HepG2 (cell line): ENCODE measurements at regions not wholly inside any gene's neighbourhood (a gene's known extent, or its start where the extent isn't known, plus 50 kb on each side); places are given as distances from the start of the nearest gene placed in this dataset.

Experiments used
- ATAC-seq: fragments of 200-7000 bp; cut with Tn5 transposase; 3 replicates; pipeline ENCODE4 v1.9.1; 2020; ENCODE audit warnings: mild to moderate bottlenecking, moderate library complexity
- BruUV-seq: library from RNA; stranded (reverse); fragments of 400-500 nt; replicated peaks from 2 replicates; lab custom pipeline; 2021; lab: Mats Ljungman, UMichigan
- CTCF ChIA-PET: fragments of 300-600 bp; formaldehyde crosslinking; extraction: SDS; loops from one replicate; lab custom pipeline; 2021; ENCODE audit warnings: low total read pairs, inconsistent platforms, low intra/inter-chr PET ratio; lab: Yijun Ruan, JAX
- POLR2A ChIA-PET: fragments of 350-600 bp; sonication (Branson Sonifier 250); formaldehyde crosslinking; loops from one replicate; lab custom pipeline; 2020; ENCODE audit warnings: antibody characterized with exemption, inconsistent platforms; lab: Yijun Ruan, JAX
- DNase-seq: peaks from one replicate; pipeline ENCODE4 v3.0.0-alpha.2; 2015; ENCODE audit warnings: low spot score
- FAIRE-seq: peaks from 3 replicates; lab custom pipeline; 2011; peaks lifted over from hg19 to GRCh38; lab: Jason Lieb, UNC
- H2AFZ ChIP-seq: one replicate; pipeline ENCODE4 v1.6.1; 2011; ENCODE audit warnings: low read length, inconsistent platforms
- H3K27ac ChIP-seq: fragments of 300-600 bp; 3 replicates; pipeline ENCODE4 v1.8.0; 2011; ENCODE audit warnings: mixed run types, mild to moderate bottlenecking, mixed read lengths, low read length, inconsistent platforms; ENCODE audit not compliant: insufficient read depth; ENCODE audit errors: extremely low read length
- H3K27me3 ChIP-seq, 2 experiments: fragments of 200-600 bp in 1 of 2; 2 replicates in 1 of 2; 3 replicates in 1 of 2; pipeline versions ENCODE4 v1.6.0 to v1.8.0; 2011; ENCODE audit warnings: low read length in 2 of 2, mild to moderate bottlenecking in 2 of 2, moderate library complexity in 2 of 2, inconsistent platforms in 1 of 2; ENCODE audit not compliant: insufficient read depth in 2 of 2, control insufficient read depth in 1 of 2
- H3K36me3 ChIP-seq, 2 experiments: fragments of 200-600 bp in 1 of 2; replicated peaks in 1 of 2; 2 replicates in 1 of 2; 3 replicates in 1 of 2; pipeline versions ENCODE4 v1.5.1 to v1.8.0; 2011; ENCODE audit warnings: low read length in 2 of 2, inconsistent platforms in 1 of 2; ENCODE audit not compliant: insufficient read depth in 2 of 2, control insufficient read depth in 1 of 2
- H3K4me1 ChIP-seq: 2 replicates; pipeline ENCODE4 v1.5.1; 2012; ENCODE audit warnings: low read length, inconsistent platforms; ENCODE audit not compliant: insufficient read depth
- H3K4me2 ChIP-seq: 2 replicates; pipeline ENCODE4 v1.6.0; 2011; ENCODE audit warnings: low read depth, low read length, inconsistent platforms
- H3K4me3 ChIP-seq, 3 experiments: fragments of 200-600 bp in 1 of 3; sonication (generic), shearing (Covaris generic) in 1 of 3; replicated peaks in 1 of 3; 2 replicates each; pipeline ENCODE4 v1.5.1; 2011 to 2016; ENCODE audit warnings: low read length in 3 of 3, inconsistent platforms in 2 of 3, low read depth in 2 of 3, mild to moderate bottlenecking in 2 of 3, control low read depth in 1 of 3, mixed read lengths in 1 of 3; ENCODE audit not compliant: insufficient read depth in 1 of 3
- H3K79me2 ChIP-seq: one replicate; pipeline ENCODE4 v1.6.1; 2011; ENCODE audit warnings: low read length, inconsistent platforms; ENCODE audit not compliant: insufficient read depth
- H3K9ac ChIP-seq: 2 replicates; pipeline ENCODE4 v1.6.0; 2011; ENCODE audit warnings: mild to moderate bottlenecking, low read depth, low read length, inconsistent platforms; ENCODE audit not compliant: insufficient read depth
- H3K9me3 ChIP-seq: 2 replicates; pipeline ENCODE4 v1.5.1; 2012; ENCODE audit warnings: mild to moderate bottlenecking, low read length
- H4K20me1 ChIP-seq: 2 replicates; pipeline ENCODE4 v1.6.0; 2011; ENCODE audit warnings: inconsistent platforms, mild to moderate bottlenecking, low read length, moderate library complexity; ENCODE audit not compliant: insufficient read depth
- CHCHD3 ChIP-seq: sonication (generic); formaldehyde crosslinking; IDR thresholded peaks from 2 replicates; pipeline ENCODE4 v1.8.0; 2022; ENCODE audit warnings: mild to moderate bottlenecking, missing genetic modification reagents, moderate library complexity
- EHMT2 ChIP-seq: fragments of 200-600 bp; sonication (generic); IDR thresholded peaks from 2 replicates; pipeline ENCODE4 v1.7.0; 2017; ENCODE audit warnings: antibody characterized with exemption, low read depth, low read length, borderline replicate concordance
- IRX3 ChIP-seq: sonication (generic); formaldehyde crosslinking; IDR thresholded peaks from 2 replicates; pipeline ENCODE4 v1.8.1; 2023; ENCODE audit warnings: mild to moderate bottlenecking, low read depth, missing genetic modification reagents, borderline replicate concordance
- NBN ChIP-seq: fragments of 450-650 bp; conservative IDR thresholded peaks from 2 replicates; pipeline ENCODE4 v1.6.1; 2017
- PHF21A ChIP-seq: sonication (generic); formaldehyde crosslinking; IDR thresholded peaks from 2 replicates; pipeline ENCODE4 v1.5.0; 2020; ENCODE audit warnings: mild to moderate bottlenecking, missing genetic modification reagents
- RELA ChIP-seq: sonication (generic); formaldehyde crosslinking; IDR thresholded peaks from 2 replicates; pipeline ENCODE4 v1.4.0; 2020; ENCODE audit warnings: missing genetic modification reagents
- TCF12 ChIP-seq, 2 experiments: fragments of 450-650 bp in 1 of 2; sonication (generic) in 1 of 2; formaldehyde crosslinking in 1 of 2; IDR thresholded peaks; 2 replicates each; pipeline versions ENCODE4 v1.6.1 to v1.8.0; 2017 to 2022; ENCODE audit warnings: antibody characterized with exemption in 1 of 2, mild to moderate bottlenecking in 1 of 2, missing genetic modification reagents in 1 of 2, moderate library complexity in 1 of 2
- TRAFD1 ChIP-seq: sonication (generic); formaldehyde crosslinking; IDR thresholded peaks from 2 replicates; pipeline ENCODE4 v1.5.1; 2020; ENCODE audit warnings: missing genetic modification reagents, mild to moderate bottlenecking, borderline replicate concordance
- TRIM24 ChIP-seq: sonication (generic); formaldehyde crosslinking; IDR thresholded peaks from 2 replicates; pipeline ENCODE4 v1.8.0; 2022; ENCODE audit warnings: mild to moderate bottlenecking, missing genetic modification reagents
- ZBTB1 ChIP-seq: sonication (generic); formaldehyde crosslinking; IDR thresholded peaks from 2 replicates; pipeline ENCODE4 v1.4.0; 2020; ENCODE audit warnings: missing genetic modification reagents, borderline replicate concordance
- ZNF501 ChIP-seq: sonication (generic); formaldehyde crosslinking; IDR thresholded peaks from 2 replicates; pipeline ENCODE4 v1.5.1; 2020; ENCODE audit warnings: mild to moderate bottlenecking, moderate library complexity, missing genetic modification reagents
- ZNF552 ChIP-seq: sonication (generic); formaldehyde crosslinking; IDR thresholded peaks from 2 replicates; pipeline ENCODE4 v1.9.0; 2022; ENCODE audit warnings: missing genetic modification reagents, mild to moderate bottlenecking, borderline replicate concordance
- ZNF672 ChIP-seq: sonication (generic); formaldehyde crosslinking; IDR thresholded peaks from 2 replicates; pipeline ENCODE4 v1.8.1; 2022; ENCODE audit warnings: missing genetic modification reagents
- ZNF720 ChIP-seq: sonication (generic); formaldehyde crosslinking; IDR thresholded peaks from 2 replicates; pipeline ENCODE4 v1.4.0; 2020; ENCODE audit warnings: missing genetic modification reagents
- ZNF878 ChIP-seq: sonication (generic); formaldehyde crosslinking; IDR thresholded peaks from 2 replicates; pipeline ENCODE4 v1.8.1; 2023; ENCODE audit warnings: mild to moderate bottlenecking, missing genetic modification reagents, moderate library complexity
- WGBS: methylation state at CpG from one replicate; pipeline ENCODE4 v1.1.6; 2017; ENCODE audit warnings: low lambda C conversion rate; 5-methylcytosine and 5-hydroxymethylcytosine counted together
- in situ Hi-C: cut with HindIII; loops from 2 replicates; pipeline ENCODE4 v1.10.0; 2017; ENCODE audit warnings: low pct_unique_long_range_greater_than_20kb; ENCODE audit not compliant: extremely low pct_ligation_motif_present
- intact Hi-C: fragments of 100-400 bp; cut with micrococcal nuclease; formaldehyde crosslinking; loops from one replicate; pipeline ENCODE4 v1.10.0; 2022; ENCODE audit not compliant: unreplicated experiment

- ATAC-seq, result no peak
- H3K9ac ChIP-seq, result no peak overlapping the region
- H3K9me3 ChIP-seq, result 0 out of 2 replicates have a peak, but pooled peaks cover 7% of the 10 kb centered on the region
- no peak overlapping the region for H3K4me2 ChIP-seq
- no peak overlapping the region for H3K4me3 ChIP-seq
- WGBS, result 43% methylated on average over 2 of the region's 2 CpGs
- in situ Hi-C loops (no loop called here), intact Hi-C loops (no loop called here)
- TF ChIP-seq ZBTB1 (CRISPR knock-in tag), result no peak
- no peak for TF ChIP-seq TRIM24 (CRISPR knock-in tag)
- no peak for TF ChIP-seq ZNF672 (CRISPR knock-in tag)
- no peak for TF ChIP-seq TCF12 (IDR thresholded peaks at IDR 0.05)
- TF ChIP-seq TCF12 (CRISPR knock-in tag; IDR thresholded peaks at IDR 0.05), result no peak
- TF ChIP-seq ZNF720 (CRISPR knock-in tag), result no peak
- TF ChIP-seq IRX3 (CRISPR knock-in tag), result no peak
- no peak for TF ChIP-seq ZNF501
- TF ChIP-seq ZNF552 (CRISPR knock-in tag), result no peak
- no peak for TF ChIP-seq CHCHD3
- TF ChIP-seq ZNF878 (CRISPR knock-in tag), result no peak
- TF ChIP-seq PHF21A (CRISPR knock-in tag), result no peak
- no peak for TF ChIP-seq TRAFD1 (CRISPR knock-in tag)
- no peak for TF ChIP-seq NBN
- TF ChIP-seq RELA, result no peak
- TF ChIP-seq EHMT2, result no peak
- no TSS peak for BruUV-seq
- no peak for FAIRE-seq
- H3K36me3 ChIP-seq, result no peaks in the 10 kb centered on the region
- DNase-seq, result no peak
- H3K4me1 ChIP-seq, result no peaks in the 10 kb centered on the region
- peaks cover 0 to 4% of the 10 kb centered on the region in 2 experiments; a peak in 1 of 5 replicates for H3K27me3 ChIP-seq
- no peak overlapping the region for H3K27ac ChIP-seq
- H3K79me2 ChIP-seq, result no peaks in the 10 kb centered on the region
- no peaks in the 10 kb centered on the region for H4K20me1 ChIP-seq
- POLR2A ChIA-PET, result no interaction called here
- CTCF ChIA-PET, result no interaction called here
- H2AFZ ChIP-seq, result no peak overlapping the region
These were observed 251.3 kb upstream of the ATP5MC3 start for GRCh38 chr2:175432793-175433192.
